ENCODE measurements at regions not wholly inside any gene's neighbourhood (a gene's known extent, or its start where the extent isn't known, plus 50 kb on each side); places are given as distances from the start of the nearest gene placed in this dataset.

DNA sequence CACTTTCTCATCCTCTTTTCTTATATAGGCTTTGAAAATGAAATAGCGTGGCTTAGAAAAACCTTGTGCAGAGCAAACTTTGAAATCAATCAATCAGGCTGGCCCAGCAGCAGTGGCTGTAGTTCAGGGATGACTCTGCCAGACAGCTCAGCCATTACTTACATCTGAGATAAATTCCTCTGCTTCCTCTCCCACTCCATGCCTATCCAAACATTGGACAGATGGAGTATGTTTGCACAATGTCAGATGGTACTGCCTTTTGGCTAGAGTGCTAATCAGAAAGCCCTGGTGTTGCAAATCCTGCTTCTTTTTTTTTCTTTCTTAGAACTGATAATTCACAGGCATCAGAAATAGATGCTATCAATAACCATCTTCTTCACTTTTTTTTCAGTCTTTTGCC lies 1065.1 kb downstream of the AGBL1 start:
- DNase-seq, result no peak
- CTCF ChIA-PET, result no interaction called here
- Mint-ChIP-seq H3K36me3 (ENCODE audit: insufficient read depth, unreplicated experiment) (no peaks in the 10 kb centered on the region), H3K4me3 (ENCODE audit: low read depth, unreplicated experiment) (no peak overlapping the region), H3K27me3 (ENCODE audit: unreplicated experiment) (no peaks in the 10 kb centered on the region), H3K9me3 (ENCODE audit: low read depth, unreplicated experiment) (peaks cover 15% of the 10 kb centered on the region), H3K4me1 (ENCODE audit: low read depth, unreplicated experiment) (no peaks in the 10 kb centered on the region), H3K27ac (ENCODE audit: unreplicated experiment) (no peak overlapping the region)
- intact Hi-C loops (cut with micrococcal nuclease; ENCODE audit: unreplicated experiment), result no loop called here
- TF ChIP-seq, protein P1, sequence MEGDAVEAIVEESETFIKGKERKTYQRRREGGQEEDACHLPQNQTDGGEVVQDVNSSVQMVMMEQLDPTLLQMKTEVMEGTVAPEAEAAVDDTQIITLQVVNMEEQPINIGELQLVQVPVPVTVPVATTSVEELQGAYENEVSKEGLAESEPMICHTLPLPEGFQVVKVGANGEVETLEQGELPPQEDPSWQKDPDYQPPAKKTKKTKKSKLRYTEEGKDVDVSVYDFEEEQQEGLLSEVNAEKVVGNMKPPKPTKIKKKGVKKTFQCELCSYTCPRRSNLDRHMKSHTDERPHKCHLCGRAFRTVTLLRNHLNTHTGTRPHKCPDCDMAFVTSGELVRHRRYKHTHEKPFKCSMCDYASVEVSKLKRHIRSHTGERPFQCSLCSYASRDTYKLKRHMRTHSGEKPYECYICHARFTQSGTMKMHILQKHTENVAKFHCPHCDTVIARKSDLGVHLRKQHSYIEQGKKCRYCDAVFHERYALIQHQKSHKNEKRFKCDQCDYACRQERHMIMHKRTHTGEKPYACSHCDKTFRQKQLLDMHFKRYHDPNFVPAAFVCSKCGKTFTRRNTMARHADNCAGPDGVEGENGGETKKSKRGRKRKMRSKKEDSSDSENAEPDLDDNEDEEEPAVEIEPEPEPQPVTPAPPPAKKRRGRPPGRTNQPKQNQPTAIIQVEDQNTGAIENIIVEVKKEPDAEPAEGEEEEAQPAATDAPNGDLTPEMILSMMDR (IDR thresholded peaks at IDR 0.05; ENCODE audit: unreplicated experiment), result no peak
- no TSS peak for BruUV-seq (replicated peaks)

DNA sequence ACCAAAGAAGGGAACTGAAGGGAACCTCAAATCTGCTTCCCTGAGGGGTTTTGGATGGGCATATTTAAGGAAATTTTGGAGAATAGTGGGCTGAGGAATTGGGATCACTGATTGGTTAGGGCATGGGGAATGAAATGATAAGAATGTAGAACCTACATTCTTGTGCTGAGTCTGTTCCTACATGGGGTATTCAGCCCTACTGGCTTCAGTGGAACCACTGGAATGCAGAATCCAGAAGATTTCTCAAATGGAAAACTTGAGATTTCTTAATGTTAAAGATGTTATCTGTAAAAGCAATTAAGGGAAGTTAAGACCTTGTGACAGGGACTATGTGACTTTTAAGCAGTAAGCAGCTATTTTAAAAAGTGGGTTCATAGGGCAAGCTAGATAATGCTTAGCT lies 1062.4 kb downstream of the AGBL1 start:
- Mint-ChIP-seq H3K27ac (ENCODE audit: unreplicated experiment) (no peak overlapping the region), H3K4me1 (ENCODE audit: low read depth, unreplicated experiment) (no peaks in the 10 kb centered on the region), H3K36me3 (ENCODE audit: insufficient read depth, unreplicated experiment) (no peaks in the 10 kb centered on the region), H3K4me3 (ENCODE audit: low read depth, unreplicated experiment) (no peak overlapping the region), H3K9me3 (ENCODE audit: low read depth, unreplicated experiment) (peaks cover 13% of the 10 kb centered on the region), H3K27me3 (ENCODE audit: unreplicated experiment) (no peaks in the 10 kb centered on the region)
- intact Hi-C loops (cut with micrococcal nuclease; ENCODE audit: unreplicated experiment), result no loop called here
- BruUV-seq (replicated peaks), result no TSS peak
- TF ChIP-seq, protein P1 (IDR thresholded peaks at IDR 0.05; ENCODE audit: unreplicated experiment), result no peak
- CTCF ChIA-PET, result no interaction called here
- DNase-seq, result no peak

DNA sequence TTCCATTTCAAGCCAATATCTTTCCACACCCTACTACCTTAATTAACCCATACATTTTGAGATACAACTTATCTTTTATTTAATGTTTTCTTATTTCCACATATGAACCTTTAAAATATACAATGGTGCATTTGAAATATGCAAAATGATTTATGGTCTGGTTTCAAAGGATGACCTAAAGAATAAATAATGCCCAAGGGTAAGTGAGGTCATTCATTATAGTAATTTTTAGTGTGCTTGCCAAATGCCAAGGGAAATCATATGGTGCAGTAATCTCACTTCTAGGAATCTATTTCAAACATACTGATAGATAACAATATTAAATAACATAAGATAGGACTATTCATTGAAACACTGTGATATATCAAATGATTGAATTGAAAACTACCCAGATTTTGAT lies 1055.4 kb downstream of the AGBL1 start:
- CTCF ChIA-PET, result no interaction called here
- no peak overlapping the region for H3K27ac Mint-ChIP-seq (ENCODE audit: unreplicated experiment)
- no peaks in the 10 kb centered on the region for H3K36me3 Mint-ChIP-seq (ENCODE audit: insufficient read depth, unreplicated experiment)
- BruUV-seq (replicated peaks), result no TSS peak
- intact Hi-C loops (cut with micrococcal nuclease; ENCODE audit: unreplicated experiment), result no loop called here
- H3K4me1 Mint-ChIP-seq (ENCODE audit: low read depth, unreplicated experiment), result no peaks in the 10 kb centered on the region
- no peak for DNase-seq
- TF ChIP-seq, protein P1 (IDR thresholded peaks at IDR 0.05; ENCODE audit: unreplicated experiment), result no peak
- H3K9me3 Mint-ChIP-seq (ENCODE audit: low read depth, unreplicated experiment), result peaks cover 6% of the 10 kb centered on the region
- no peaks in the 10 kb centered on the region for H3K27me3 Mint-ChIP-seq (ENCODE audit: unreplicated experiment)
- H3K4me3 Mint-ChIP-seq (ENCODE audit: low read depth, unreplicated experiment), result no peak overlapping the region

DNA sequence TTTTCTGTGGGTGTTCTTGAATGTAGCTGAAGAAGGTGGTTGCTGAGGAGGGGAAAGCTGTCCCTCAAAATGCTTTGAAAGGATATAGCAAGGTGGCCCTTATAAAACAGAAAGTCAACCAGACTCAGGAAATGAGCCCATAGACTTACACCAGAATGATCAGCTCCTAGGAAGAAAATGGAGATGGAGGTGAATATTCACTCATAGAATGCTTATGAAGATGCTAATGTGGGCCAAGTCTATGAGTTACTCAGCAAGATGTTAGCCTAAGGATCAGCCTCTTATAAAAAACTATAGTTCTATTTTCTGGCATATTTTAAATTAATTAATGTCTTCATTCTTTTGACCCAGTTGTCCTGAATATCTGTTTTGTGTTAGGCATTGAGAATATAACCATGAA lies 1054.0 kb downstream of the AGBL1 start:
- H3K4me1 Mint-ChIP-seq (ENCODE audit: low read depth, unreplicated experiment), result no peaks in the 10 kb centered on the region
- H3K4me3 Mint-ChIP-seq (ENCODE audit: low read depth, unreplicated experiment), result no peak overlapping the region
- no peaks in the 10 kb centered on the region for H3K36me3 Mint-ChIP-seq (ENCODE audit: insufficient read depth, unreplicated experiment)
- no TSS peak for BruUV-seq (replicated peaks)
- TF ChIP-seq, protein P1 (IDR thresholded peaks at IDR 0.05; ENCODE audit: unreplicated experiment), result no peak
- intact Hi-C loops (cut with micrococcal nuclease; ENCODE audit: unreplicated experiment), result no loop called here
- H3K9me3 Mint-ChIP-seq (ENCODE audit: low read depth, unreplicated experiment), result peaks cover 4% of the 10 kb centered on the region
- no peak overlapping the region for H3K27ac Mint-ChIP-seq (ENCODE audit: unreplicated experiment)
- H3K27me3 Mint-ChIP-seq (ENCODE audit: unreplicated experiment), result no peaks in the 10 kb centered on the region
- no peak for DNase-seq
- CTCF ChIA-PET, result no interaction called here

DNA sequence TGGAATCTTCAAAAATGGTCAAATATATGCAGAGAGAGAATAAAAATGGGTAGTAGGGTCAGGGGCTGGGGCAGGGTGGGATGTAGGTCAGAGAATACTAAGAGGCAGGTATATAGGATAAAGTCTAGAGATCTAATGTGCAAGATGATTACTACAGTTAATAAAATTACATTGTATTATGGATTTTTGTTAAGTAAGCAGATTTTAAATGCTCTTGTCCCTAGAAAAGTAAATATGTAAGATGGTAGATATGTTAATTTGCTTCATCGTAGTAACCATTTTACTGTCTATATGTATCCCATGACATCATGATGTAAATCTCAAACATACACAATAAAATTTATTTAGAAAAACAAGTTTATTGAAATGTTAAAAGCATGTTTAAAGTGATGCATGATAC lies 1051.4 kb downstream of the AGBL1 start:
- H3K4me1 Mint-ChIP-seq (ENCODE audit: low read depth, unreplicated experiment), result no peaks in the 10 kb centered on the region
- TF ChIP-seq, protein P1 (IDR thresholded peaks at IDR 0.05; ENCODE audit: unreplicated experiment), result no peak
- H3K27ac Mint-ChIP-seq (ENCODE audit: unreplicated experiment), result no peak overlapping the region
- no peaks in the 10 kb centered on the region for H3K27me3 Mint-ChIP-seq (ENCODE audit: unreplicated experiment)
- H3K4me3 Mint-ChIP-seq (ENCODE audit: low read depth, unreplicated experiment), result no peak overlapping the region
- CTCF ChIA-PET, result no interaction called here
- H3K36me3 Mint-ChIP-seq (ENCODE audit: insufficient read depth, unreplicated experiment), result no peaks in the 10 kb centered on the region
- no TSS peak for BruUV-seq (replicated peaks)
- intact Hi-C loops (cut with micrococcal nuclease; ENCODE audit: unreplicated experiment), result no loop called here
- peaks cover 10% of the 10 kb centered on the region for H3K9me3 Mint-ChIP-seq (ENCODE audit: low read depth, unreplicated experiment)
- DNase-seq, result no peak
